ENCODE measurements at regions not wholly inside any gene's neighbourhood (a gene's known extent, or its start where the extent isn't known, plus 50 kb on each side); places are given as distances from the start of the nearest gene placed in this dataset.
A peak's percentile ranks its signal among the peaks of the same experiment; 100 is the strongest.

- TF ChIP-seq CTCF (IDR thresholded peaks at IDR 0.05) (peak in 1 of 3 experiments; percentile 30), POLR2AphosphoS5 (IDR thresholded peaks at IDR 0.05) (no peak), POLR2A (IDR thresholded peaks at IDR 0.05; ENCODE audit: low read depth) (no peak), EP300 (IDR thresholded peaks at IDR 0.05) (no peak)
These were observed 240.9 kb upstream of the ADGRL2 start for GRCh38 chr1:81559662-81560350.
